ENCODE measurements at regions not wholly inside any gene's neighbourhood (a gene's known extent, or its start where the extent isn't known, plus 50 kb on each side); places are given as distances from the start of the nearest gene placed in this dataset.

DNA sequence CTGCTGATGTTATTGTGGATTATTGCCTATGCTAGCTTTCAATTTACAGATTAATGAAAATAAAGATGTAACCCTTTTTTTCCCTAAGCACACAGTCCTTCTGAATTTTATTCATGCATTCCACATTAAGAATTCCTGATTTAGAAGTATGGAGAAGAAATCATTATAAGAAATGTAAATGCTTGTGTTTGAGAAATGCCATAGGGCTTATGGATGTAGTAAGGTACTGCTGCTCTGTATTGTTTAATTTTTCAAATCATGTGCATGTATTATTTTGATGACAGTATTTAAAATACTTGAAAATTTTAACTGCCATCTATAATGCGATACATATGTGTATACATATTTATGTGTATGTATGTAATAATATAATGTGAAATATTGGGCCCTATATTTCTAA, 167.1 kb upstream of the SOX5 start:
- DNase-seq: no peak

DNA sequence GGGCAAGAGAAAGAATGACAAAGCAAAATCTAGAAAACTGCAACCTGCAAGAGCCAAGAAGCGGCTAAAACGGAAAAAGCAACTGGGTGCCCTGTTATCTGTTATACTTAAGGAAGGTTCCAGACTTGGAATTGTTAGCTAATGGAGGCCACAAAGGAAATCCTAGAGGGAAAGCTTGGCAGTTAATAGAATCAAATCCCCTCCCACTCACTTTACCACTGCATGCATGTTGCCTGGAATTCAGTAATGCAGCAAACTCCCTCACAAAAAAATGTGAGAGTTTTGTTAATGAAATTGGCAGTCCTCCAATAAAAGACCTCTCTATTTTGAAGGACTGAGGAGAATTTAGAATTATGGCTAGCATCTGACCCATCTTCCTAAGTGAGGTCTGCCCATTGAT, 164.2 kb upstream of the SOX5 start:
- no peak for DNase-seq

DNA sequence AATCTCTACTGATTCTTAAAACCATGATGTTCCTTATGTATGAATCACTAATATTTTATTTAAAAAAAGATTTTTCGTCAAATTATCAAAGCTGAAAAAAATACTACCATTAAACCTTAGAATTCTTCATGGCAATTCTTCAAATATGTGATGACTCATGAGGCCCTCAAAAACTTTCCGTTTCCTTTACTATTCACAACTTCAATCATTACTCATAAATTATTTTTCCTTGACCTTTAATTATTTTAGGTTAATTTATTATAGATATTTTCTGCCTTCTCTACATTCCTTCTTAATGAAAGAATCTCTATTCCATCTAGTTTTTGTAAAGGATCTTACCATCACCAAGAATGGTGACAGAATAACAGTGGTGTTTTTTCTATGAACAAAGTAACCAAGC, 162.1 kb upstream of the SOX5 start:
- no peak for DNase-seq

DNA sequence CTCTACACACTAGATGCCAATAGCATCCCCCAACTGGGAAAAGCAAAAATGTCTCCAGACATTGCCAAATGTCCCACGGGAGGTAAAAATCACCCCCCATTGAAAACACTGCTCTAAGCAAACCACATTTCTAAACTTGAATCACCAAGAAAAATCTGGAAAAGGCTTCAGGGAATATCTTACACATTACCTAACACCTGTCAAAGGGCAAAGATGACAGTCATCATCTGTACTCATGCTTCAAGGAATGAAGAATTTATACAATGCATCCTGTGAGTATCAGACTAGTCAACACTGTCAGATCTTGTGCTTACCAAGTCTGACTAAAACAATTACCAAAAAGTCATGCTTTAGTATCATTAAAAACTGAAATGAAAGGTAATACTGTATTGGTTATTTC, 161.6 kb upstream of the SOX5 start:
- DNase-seq: no peak

DNA sequence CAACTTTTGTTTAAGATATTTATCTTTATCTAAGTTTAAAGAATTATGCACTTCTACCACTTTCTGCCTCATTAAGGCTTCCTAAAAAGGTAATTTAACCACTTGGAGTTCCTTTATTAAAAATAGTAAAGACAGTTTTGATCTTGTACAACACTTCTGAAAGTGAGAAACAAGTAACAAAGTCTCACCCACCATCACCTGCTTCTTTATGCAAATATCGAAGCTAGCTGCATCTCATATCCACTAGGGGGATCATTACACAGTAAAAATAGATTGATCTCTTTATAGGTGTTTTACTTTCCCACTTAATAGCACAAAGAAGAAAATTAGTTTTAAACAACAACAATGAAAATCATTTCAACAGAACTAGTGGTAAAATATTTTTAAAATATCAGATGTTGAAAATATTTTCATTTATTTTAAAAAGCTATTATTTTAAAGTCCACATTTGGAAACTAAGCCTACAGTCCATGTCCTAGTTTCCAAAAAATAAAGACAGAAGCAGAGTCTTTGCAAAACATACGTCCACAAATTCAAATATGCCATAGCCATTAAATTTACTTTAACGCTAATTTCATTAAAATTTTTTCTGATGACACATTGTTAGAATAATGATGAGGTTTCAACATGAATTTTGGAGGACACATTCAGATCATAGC, 160.0 kb upstream of the SOX5 start:
- DNase-seq: peak; percentile 98

DNA sequence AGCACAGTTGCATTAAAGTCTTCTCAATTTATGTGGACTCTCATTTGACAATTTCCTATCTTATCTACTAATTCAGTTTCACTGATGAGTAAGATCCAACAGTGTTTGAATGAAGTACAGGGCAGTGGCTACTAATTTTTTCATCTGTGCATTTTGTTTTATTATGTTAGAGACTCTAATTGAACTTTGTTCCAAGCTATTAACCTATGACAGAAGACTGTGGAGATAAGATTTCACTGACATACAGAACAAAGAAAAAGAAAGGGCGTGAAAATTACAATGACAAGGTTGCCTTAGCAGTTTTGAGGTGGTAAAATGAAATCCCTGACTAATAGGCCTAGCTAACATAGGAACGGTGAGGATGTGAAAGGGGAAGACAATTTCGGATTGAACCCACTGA, 153.2 kb upstream of the SOX5 start:
- DNase-seq: no peak

DNA sequence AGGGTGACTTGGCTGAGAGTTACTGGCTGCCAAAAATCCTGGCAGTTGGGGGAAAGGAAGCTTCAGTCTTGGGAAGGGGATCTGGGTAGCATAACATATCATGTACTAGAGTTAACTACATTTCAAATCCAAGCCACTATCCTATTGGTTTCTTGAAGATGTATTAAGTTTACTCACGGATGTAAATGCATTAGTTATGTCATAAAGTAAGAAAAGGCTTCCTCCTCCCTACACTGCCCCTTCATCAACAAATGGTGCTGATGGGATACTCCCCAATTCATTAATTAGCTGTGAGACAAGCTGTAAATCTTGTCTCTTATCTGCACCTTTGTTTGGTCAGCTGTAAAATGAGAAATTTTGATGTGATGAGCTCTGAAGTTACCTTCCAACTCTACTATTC, 150.1 kb upstream of the SOX5 start:
- DNase-seq: no peak

DNA sequence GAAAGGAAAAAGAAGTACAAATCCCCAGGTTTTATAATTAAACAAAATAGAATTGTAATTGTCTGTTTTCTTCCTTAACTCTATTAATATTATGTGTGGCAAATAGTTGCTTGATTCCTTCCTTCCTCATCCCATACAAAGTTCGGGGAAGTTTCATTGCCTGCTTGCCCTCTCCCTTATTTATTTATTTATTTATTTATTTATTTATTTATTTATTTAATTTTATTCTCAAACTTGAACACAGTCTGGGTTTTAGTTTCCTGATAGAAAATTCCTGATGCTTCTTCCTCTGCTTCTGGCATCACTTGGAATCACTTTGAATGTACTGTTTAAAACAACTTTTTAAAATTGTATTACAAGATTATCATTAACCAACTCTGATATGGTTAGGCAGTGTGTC, 145.8 kb upstream of the SOX5 start:
- DNase-seq: no peak

DNA sequence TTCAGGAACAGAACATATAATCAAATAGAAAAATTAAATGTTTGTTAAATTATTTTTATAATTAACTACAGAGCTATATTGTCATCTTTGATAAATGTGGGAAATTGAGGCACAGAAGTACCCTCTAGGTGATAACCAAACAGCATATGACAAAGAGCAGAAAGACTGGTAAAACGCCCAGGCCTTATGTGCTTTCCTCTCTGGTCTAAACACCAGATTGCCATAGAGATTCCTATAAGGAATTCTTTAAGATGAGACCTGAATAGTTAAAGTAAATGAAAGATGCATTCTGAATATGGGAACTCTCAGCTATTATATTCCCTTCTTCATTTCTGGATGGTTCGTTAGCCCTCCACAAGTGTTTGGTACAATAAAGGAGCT, 140.0 kb upstream of the SOX5 start:
- DNase-seq: no peak

DNA sequence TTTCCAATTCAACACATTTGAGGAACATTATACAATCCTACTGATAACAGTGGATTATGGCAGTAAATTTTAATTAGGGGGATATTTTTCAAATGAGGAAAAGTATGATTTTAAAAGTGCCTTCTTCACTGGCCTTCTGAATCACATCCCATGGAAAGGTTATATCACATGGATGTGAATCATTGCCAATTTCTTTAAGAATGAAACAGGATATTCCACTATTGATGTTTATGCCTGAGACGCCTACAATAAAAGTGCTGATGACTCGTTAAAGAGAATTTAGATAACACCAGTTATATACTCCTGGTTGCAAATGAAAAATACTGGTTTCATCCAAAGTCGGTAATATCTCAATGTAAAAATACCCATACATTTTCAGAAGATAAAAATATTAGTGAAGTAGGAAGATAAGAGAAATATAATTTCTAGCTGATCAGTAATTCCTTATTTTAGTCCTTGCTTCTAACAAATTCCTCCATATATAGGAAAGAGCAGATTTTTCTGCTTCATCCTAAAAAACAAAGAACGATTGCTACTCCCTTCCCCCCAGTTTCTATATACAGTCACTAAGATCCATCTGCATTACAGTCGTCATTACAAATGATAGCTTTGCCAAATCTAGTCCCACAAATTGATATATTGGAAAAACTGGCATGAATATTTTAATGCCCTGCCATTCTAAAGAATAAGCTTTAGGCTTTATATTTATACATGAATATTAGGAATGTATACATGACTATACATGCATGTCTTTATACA, 139.5 kb upstream of the SOX5 start:
- peak; percentile 68 for DNase-seq

DNA sequence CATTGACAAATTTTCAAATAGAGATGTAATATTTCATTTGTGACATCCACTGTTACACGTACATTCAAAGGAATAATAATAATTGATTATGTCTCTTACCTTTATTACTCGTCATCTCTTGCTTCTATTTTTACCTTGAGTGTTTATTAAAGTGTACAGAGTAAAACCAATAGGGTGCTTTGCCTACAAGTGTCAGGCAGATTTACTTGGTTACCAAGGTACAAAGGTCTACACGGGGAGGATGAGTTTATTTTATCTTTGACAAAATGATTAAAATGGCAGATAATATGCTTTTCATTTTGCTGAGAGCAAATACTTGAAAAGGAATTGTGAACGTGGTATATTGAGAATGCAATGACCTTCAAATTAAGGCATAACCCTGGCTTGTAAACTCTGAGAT, 137.8 kb upstream of the SOX5 start:
- peak; percentile 94 for DNase-seq

DNA sequence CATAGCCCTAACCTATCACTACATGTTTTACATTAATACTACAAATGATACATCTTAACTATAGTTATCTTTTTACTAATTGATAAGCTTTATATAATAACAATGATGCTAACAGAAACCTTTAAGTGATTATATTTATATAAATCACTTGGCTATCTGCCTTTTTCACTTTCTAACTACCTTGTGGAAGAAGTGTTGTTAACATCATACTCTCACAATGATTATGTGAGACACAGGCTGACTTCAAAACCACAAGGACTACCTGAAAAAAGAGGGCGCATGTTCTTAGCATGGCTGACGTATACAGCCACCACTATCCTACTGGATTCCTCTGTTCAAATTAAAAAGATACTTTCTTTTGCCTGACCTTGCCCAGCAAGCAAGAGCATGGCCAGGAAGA, 135.3 kb upstream of the SOX5 start:
- no peak for DNase-seq

DNA sequence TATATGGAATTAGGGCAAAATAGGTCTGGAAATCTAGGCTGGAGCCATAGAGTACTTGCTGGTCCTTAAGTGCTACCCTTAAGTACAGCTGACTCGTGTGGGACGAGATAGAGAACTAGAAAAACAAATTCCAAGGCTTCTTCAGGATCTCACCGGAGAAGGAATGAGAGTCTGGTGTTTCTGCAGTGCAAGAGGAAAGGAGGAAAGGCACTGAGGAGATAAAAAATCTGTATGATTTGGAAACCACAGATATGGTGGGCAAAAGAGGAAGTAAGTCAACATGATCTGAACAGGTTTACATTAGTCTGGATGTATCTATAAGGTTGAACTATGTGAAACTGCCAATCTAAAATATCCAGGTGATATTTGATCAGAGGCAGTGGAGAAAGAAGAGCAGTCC, 134.4 kb upstream of the SOX5 start:
- no peak for DNase-seq

DNA sequence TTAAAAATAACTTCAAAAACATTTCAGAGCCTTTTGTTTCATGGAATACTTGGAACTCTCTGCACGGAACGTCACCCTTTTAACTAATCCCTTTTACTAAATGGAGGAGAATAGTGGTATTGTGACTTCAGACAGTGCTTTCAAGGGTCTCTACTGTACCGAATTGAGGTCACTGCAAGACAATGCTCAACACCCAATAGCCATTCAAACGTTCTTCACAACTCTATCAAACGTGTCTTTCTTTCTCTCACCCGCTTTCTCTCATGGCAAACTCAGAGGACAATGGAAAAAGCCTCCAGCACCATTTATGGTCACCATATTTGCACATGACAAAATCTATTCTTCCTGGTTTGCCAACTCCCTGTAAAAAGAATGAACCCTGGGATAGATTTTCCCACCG, 132.1 kb upstream of the SOX5 start:
- no peak for DNase-seq

DNA sequence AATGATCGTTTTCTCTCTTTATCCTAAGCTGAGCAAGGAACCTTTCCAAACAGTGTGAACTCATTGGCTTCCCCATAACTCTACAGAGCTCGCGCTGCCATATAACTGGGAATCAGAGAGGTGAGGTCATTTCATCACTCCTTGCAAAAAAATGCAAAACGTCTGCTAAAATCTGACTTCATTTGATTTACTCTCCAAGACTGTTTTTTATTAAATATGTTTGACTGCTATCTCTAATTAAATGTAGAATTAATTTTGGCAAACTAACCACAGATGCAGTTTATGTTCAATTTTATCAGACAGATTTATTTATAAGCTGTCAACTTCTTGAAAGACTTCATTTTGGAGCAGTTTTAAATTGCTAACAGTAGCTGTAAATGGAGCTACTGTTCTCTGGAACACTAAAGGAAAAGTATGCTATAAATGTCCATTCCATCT, 131.6 kb upstream of the SOX5 start:
- DNase-seq: no peak

DNA sequence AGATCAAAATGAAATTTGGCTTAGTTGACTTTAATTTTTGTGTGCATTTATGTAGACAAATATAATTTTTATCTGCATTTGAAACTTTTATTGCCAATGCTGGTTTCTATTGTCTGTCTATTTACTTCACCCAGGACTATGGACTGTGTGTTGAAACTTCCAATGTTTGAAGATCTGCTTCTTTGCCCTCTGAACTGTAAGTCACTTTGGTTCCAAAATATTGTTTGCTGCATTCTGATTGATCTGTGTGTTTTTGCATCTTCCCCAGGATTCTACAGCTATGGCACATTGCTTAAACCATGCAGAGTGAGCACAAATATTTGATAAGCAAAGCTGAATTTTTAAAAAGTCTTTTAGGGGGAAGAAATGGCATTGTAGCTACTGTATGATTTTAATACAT, 131.0 kb upstream of the SOX5 start:
- DNase-seq: no peak

DNA sequence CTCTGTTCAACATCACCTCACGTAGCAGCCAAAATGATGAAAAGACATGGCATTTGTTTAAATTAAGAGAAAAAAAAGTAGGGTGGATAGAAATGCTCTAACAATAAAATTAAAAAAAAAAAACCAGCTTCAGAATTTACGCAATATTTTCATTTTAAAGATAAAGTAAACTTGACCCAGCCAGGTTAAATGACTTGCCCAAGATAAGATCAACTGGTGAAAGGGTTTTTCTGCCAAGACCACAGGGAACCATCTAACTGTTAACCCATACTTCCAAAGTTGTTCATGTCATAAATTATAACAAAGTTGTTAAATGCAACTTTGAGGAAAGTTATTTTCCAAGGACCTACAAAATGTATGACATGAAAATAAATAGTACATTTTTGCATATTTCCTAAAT, 129.6 kb upstream of the SOX5 start:
- DNase-seq: no peak

DNA sequence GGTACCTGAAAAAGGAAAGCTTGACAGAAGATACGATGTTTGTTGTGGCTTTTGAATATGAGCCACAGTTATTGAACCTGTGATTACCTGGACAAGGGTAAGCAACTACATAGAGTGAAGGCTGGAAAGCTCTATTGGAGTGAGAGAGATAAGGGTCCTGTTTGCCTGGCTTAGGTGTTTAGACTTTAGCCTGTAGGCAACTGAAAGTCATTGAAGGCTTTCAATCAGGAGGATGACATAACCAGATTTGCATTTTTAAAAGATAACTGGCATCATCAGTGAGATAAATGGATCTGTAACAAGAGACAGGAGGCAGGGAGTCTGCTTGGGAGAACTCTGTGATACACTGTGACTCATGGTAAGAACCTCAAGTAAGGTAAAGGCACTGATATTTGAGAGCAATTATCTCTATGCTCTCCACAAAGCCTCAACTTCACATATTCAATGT, 128.9 kb upstream of the SOX5 start:
- peak; percentile 81 for DNase-seq

DNA sequence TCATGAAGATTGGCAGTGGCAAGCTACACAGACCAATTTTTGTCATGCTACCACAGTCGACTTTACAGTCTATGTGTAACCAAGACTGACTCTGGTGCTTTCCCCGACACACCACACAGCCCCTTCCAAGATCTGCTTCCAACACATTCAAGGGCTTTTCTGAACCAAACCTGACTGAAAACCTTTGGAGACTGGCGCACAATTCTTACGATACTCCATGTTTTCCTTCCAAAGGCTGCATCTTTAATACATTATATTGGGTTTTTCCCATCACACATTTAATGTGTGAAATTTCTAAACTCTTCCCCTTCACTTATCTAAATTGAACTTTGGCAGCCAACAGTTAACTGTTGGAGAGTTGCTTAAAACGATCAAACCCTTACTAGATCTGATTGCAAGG, 127.7 kb upstream of the SOX5 start:
- DNase-seq: no peak

DNA sequence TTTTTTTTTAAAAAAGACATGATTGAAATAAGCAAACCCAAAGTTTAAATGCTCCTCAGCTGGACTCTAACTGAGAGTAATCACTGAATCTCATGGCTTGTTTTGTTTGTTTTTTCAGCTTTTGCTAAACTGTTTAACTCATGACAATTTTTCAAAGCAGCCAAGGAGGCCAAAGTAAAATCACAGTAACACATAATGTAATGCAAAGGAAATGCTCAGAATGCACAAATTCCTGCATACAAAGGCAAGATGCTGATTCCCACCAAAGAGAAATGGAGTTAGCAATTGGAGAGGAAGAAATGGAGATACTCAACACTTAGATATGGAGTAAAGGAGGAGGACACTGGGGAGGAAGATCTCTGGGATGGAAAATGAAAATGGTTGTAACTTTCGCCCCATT, 126.2 kb upstream of the SOX5 start:
- no peak for DNase-seq

DNA sequence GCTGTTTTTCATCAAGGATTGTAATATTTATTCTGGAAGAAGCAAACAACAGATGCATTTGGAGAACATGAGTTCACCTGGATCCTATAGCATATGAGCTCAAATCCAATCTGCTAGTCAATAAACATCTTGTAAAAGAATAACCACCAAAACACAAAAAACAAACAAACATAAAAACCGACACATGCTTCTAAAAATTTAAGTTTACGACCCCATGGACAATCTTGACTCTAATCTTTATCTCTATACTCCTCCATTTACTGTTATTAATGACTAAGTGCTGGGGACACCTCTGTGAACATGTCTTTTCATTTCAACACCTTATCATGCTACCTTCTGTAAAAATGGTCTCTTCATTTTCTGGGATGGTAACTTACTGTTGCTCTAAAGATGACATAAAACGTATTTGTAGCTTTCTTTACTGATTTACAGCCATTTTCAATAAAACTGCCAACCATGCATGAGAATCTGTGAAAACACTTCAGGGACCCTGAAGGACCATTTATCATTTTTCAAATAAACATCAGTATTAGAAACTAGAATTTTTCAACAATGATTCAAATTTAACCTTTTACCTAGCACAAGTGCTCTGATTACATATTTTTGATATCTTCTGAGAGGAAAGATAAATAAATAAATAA, 123.8 kb upstream of the SOX5 start:
- peak; percentile 82 for DNase-seq

DNA sequence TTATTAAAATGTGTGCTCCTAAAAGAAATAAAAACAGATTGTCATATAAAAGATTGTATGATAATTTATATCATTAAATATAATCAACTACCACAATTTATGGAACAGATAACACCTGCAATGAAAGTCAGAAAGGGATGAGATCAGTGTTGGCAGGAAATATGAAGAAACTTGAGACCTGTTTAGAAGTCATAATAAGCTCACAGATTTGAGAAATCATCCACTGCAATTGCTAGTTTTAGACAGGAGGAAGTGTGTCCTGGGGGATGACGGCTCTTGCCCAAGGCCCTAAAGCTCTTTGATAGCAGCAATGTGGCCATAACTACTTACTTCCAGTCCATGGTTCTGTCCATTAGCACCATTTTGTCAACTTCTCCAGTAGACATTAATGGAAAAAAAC, 122.8 kb upstream of the SOX5 start:
- peak; percentile 69 for DNase-seq

DNA sequence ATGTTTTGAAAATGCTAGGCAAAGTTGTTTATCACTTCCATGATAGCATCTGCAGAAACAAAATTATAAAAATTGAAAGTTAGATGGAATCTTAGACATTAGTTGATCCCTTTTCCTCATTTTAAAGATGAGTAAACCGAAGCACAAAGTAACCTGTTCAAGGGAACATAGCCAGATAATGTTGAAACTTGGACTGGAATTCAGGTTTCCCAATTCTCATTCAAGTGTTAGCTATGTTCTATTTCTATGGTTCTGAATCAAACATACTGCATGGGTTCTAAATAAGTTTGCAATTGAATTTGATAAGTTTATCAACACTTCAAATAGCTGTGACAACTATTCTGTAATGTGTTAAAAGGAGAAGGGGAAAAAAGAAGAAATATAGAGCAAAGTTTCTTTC, 122.4 kb upstream of the SOX5 start:
- no peak for DNase-seq
